Right cardiac atrium (tissue), 5 donors: ENCODE measurements at regions not wholly inside any gene's neighbourhood (a gene's known extent, or its start where the extent isn't known, plus 50 kb on each side); places are given as distances from the start of the nearest gene placed in this dataset.

Source experiments
- ATAC-seq, 2 donors: fragments of 200-7000 bp; cut with Tn5 transposase; one replicate each; pipeline versions ENCODE4 v1.8.0 to v1.9.1; 2020; ENCODE audit warnings: moderate library complexity in 2 of 2, mild to moderate bottlenecking in 1 of 2
- DNase-seq, 3 donors: peaks; one replicate each; pipeline ENCODE4 v3.0.0-alpha.2; 2020
- H3K27ac ChIP-seq: one replicate; pipeline ENCODE4 v1.5.1; 2013; ENCODE audit warnings: mild to moderate bottlenecking, low read length, control low read depth, moderate library complexity
- H3K27me3 ChIP-seq: one replicate; pipeline ENCODE4 v1.6.1; 2013; ENCODE audit not compliant: control insufficient read depth, insufficient read depth
- H3K4me1 ChIP-seq: one replicate; pipeline ENCODE4 v1.6.1; 2013; ENCODE audit warnings: low read length; ENCODE audit not compliant: control insufficient read depth, insufficient read depth
- H3K4me3 ChIP-seq: one replicate; pipeline ENCODE4 v1.5.1; 2013; ENCODE audit warnings: low read length, control low read depth
- H3K9me3 ChIP-seq: one replicate; pipeline ENCODE4 v1.6.1; 2013; ENCODE audit warnings: low read length; ENCODE audit not compliant: control insufficient read depth
- WGBS: extraction: QIAGEN DNeasy Blood & Tissue Kit; methylation state at CpG from one replicate; pipeline ENCODE4 v1.1.7; 2013; 5-methylcytosine and 5-hydroxymethylcytosine counted together
- intact Hi-C, 4 donors: fragments of 100-400 bp; cut with DNase I; formaldehyde crosslinking; loops; one replicate each; pipeline versions ENCODE4 v1.11.0 to v1.14.0; 2022 to 2023
- donor health status: healthy with polysubstance abuse.
- donor health status: DM: no; HTN: yes; CAD: no.
- donor health status: DM: no; HTN: no; CAD: no.
- donor health status: DM: no; HTN: yes; CAD: no; lungs with severe emphysema.
- donor health status: DM: yes; HTN: yes; CAD: no.

- intact Hi-C loops, result no loop called here
- no peak for ATAC-seq
- WGBS, result 65% methylated on average over 8 of the region's 8 CpGs
Measured at GRCh38 chr6:145491126-145491525, 244.2 kb downstream of the EPM2A start.

DNA sequence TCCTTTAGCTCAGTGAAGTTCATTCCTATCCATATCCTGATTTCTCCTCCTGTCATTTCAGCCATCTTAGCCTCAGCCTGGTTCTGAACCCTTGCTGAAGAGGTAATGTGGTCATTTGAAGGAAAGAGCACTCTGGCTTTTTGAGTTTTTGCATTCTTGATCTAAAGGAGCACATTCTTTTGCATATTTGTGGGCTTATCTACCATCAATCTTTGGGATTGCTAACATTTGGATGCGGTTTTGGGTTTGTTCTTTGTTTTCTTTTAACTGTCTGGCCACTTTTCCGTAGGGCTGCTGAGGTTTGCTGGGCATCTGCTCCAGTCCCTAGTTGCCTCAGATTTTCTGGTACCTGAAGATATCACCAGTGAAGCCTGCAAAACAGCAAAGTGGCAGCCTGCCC, 238.3 kb downstream of the EPM2A start:
- DNase-seq (no peak), ATAC-seq (no peak)
- intact Hi-C loops, result no loop called here
- Histone ChIP-seq H3K27me3 (no peaks in the 10 kb centered on the region), H3K4me1 (no peaks in the 10 kb centered on the region), H3K27ac (no peak overlapping the region), H3K9me3 (no peaks in the 10 kb centered on the region), H3K4me3 (no peak overlapping the region)
- 40% methylated on average over 2 of the region's 2 CpGs for WGBS

More at GRCh38 chr6:145491126-145491525, 244.2 kb downstream of the EPM2A start:
- no peaks in the 10 kb centered on the region for H3K9me3 ChIP-seq
- no peaks in the 10 kb centered on the region for H3K4me1 ChIP-seq
- peak in 1 of 3 donors; percentile 23 for DNase-seq
- H3K27me3 ChIP-seq, result no peaks in the 10 kb centered on the region
- H3K27ac ChIP-seq, result no peak overlapping the region
- H3K4me3 ChIP-seq, result no peak overlapping the region

DNA sequence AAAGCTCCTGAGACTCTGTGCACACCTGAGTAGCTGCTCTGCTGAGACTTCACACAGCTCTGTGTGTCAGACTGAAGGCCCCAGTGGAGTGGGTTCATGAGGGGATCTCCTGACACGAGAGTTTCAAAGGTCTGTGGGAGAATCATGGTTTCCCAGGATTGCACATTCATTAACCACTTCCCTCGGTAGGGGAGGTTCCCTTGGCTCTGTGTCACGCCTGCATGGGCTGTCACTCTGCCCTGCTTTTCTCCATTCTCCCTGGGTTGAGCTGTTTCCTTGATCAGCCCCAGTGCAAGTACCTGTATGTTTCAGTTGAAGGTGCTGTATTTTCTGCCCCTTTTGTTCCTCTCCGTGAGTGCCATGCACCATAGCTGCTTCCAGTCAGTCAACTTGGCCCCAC, 236.9 kb downstream of the EPM2A start:
- DNase-seq (no peak), ATAC-seq (no peak)
- 74% methylated on average over 4 of the region's 4 CpGs for WGBS
- H3K4me1 ChIP-seq, result no peaks in the 10 kb centered on the region
- H3K9me3 ChIP-seq, result no peaks in the 10 kb centered on the region
- no peak overlapping the region for H3K4me3 ChIP-seq
- intact Hi-C loops, result no loop called here
- H3K27ac ChIP-seq, result no peak overlapping the region
- H3K27me3 ChIP-seq, result no peaks in the 10 kb centered on the region

DNA sequence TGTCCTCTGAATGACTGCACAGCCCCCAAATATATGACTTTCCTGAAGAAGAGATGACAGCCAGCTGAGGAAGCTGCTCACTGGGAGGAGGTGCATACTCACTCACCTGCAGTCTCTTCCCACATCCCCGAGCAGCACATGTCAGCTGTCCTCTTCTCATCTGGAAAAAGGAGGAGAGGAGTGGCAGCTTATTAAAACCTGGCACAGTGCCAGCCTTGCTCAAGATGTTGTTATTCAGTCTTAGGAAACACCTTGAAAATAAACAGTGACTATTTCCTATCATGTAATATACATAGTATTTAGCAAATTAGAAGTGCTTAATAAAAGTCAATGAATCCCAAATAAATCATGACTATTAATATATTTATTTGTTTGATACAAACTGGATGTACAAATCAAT, 232.9 kb downstream of the EPM2A start:
- WGBS, result 40% methylated on average over 1 of the region's 1 CpG
- H3K4me3 ChIP-seq, result no peak overlapping the region
- H3K9me3 ChIP-seq, result no peaks in the 10 kb centered on the region
- DNase-seq, result no peak
- ATAC-seq, result no peak
- intact Hi-C loops, result no loop called here
- H3K4me1 ChIP-seq, result no peaks in the 10 kb centered on the region
- no peak overlapping the region for H3K27ac ChIP-seq
- H3K27me3 ChIP-seq, result no peaks in the 10 kb centered on the region

GRCh38 chr6:145506136-145506535, 229.2 kb downstream of the EPM2A start:
- Histone ChIP-seq H3K27ac (no peak overlapping the region), H3K27me3 (no peaks in the 10 kb centered on the region), H3K9me3 (no peaks in the 10 kb centered on the region), H3K4me3 (no peak overlapping the region), H3K4me1 (no peaks in the 10 kb centered on the region)
- DNase-seq, result no peak
- 42% methylated on average over 2 of the region's 2 CpGs for WGBS
- no peak for ATAC-seq
- intact Hi-C loops, result no loop called here

GRCh38 chr6:145506565-145506964, 228.8 kb downstream of the EPM2A start:
- ATAC-seq (no peak), DNase-seq (peak in 2 of 3 donors; percentile 41 to 67)
- H3K27me3 ChIP-seq, result no peaks in the 10 kb centered on the region
- 59% methylated on average over 1 of the region's 1 CpG for WGBS
- no peak overlapping the region for H3K4me3 ChIP-seq
- intact Hi-C loops, result no loop called here
- no peaks in the 10 kb centered on the region for H3K9me3 ChIP-seq
- no peak overlapping the region for H3K27ac ChIP-seq
- no peaks in the 10 kb centered on the region for H3K4me1 ChIP-seq

DNA sequence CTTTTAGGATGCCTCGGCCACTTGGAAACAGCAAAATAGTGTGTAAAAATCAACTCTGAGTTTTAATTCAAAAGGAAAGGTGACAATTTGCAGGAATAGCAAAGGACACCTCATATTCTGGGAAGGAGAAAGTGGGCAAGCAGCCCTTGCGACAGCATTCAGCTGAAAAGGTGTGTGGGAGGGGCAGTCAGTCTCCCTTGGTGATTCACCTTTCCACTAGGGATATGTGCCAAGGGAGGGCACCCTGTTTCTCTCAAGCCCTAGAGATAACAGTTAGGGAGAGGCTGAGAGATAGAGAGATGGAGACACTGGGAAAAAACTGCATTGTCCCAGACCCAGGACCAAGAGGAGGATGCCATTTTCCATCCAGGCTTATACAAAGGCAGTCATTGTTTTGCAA, 228.1 kb downstream of the EPM2A start:
- H3K27ac ChIP-seq, result no peak overlapping the region
- H3K4me1 ChIP-seq, result no peaks in the 10 kb centered on the region
- H3K27me3 ChIP-seq, result no peaks in the 10 kb centered on the region
- intact Hi-C loops, result no loop called here
- DNase-seq, result no peak
- H3K4me3 ChIP-seq, result no peak overlapping the region
- H3K9me3 ChIP-seq, result no peaks in the 10 kb centered on the region
- WGBS, result 92% methylated on average over 2 of the region's 2 CpGs
- no peak for ATAC-seq

DNA sequence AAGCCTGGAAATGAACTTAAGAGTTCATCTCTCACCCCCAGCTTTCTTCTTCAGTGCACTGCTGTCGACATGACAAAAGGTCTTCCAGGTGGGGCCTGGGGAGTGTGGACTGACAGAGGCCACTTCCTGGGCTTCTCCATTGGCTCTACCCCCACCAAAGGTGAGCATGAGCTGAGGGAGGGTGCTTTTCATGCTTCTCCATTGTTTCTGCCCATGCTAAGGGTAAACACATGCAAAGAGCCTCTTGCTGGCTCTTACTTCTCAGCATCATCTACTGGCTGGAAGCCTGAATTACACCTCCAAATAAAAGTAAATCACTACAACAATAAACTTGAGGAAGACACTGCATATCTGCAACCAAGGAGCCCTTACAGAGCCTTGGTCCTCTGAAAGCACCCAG, 227.2 kb downstream of the EPM2A start:
- WGBS, result 82% methylated on average over 1 of the region's 1 CpG
- no peak for DNase-seq
- intact Hi-C loops, result no loop called here
- Histone ChIP-seq H3K27ac (no peak overlapping the region), H3K4me3 (no peak overlapping the region), H3K9me3 (no peaks in the 10 kb centered on the region), H3K27me3 (no peaks in the 10 kb centered on the region), H3K4me1 (no peaks in the 10 kb centered on the region)
- ATAC-seq, result no peak

GRCh38 chr6:145517492-145517891, 217.8 kb downstream of the EPM2A start:
- intact Hi-C loops, result no loop called here
- H3K4me1 ChIP-seq, result no peaks in the 10 kb centered on the region
- H3K27ac ChIP-seq, result no peak overlapping the region
- WGBS, result 87% methylated on average over 4 of the region's 4 CpGs
- ATAC-seq, result no peak
- no peaks in the 10 kb centered on the region for H3K27me3 ChIP-seq
- H3K4me3 ChIP-seq, result no peak overlapping the region
- H3K9me3 ChIP-seq, result no peaks in the 10 kb centered on the region
- no peak for DNase-seq

DNA sequence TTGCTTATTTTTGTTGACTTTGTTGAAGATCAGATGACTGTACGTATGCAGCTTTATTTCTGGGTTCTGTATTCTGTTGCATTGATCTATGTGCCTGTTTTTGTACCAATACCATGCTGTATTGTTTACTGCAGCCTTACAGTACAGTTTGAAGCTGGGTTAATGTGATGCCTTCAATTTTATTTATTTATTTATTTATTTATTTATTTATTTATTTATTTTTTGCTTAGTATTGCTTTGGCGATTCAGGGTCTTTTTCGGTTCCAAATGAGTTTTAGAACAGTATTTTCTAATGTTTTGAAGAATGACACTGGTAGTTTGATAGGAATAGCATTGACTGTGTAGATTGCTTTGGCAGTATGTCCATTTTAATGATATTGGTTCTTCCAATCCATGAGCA, 210.3 kb downstream of the EPM2A start:
- no peak overlapping the region for H3K27ac ChIP-seq
- no peaks in the 10 kb centered on the region for H3K27me3 ChIP-seq
- ATAC-seq (no peak), DNase-seq (no peak)
- H3K9me3 ChIP-seq, result no peaks in the 10 kb centered on the region
- WGBS, result 90% methylated on average over 3 of the region's 3 CpGs
- no peak overlapping the region for H3K4me3 ChIP-seq
- H3K4me1 ChIP-seq, result no peaks in the 10 kb centered on the region
- intact Hi-C loops, result no loop called here

- Histone ChIP-seq H3K9me3 (no peaks in the 10 kb centered on the region), H3K4me1 (no peaks in the 10 kb centered on the region), H3K4me3 (no peak overlapping the region), H3K27me3 (no peaks in the 10 kb centered on the region), H3K27ac (no peak overlapping the region)
- DNase-seq, result no peak
- ATAC-seq, result no peak
- intact Hi-C loops, result no loop called here
- 64% methylated on average over 2 of the region's 2 CpGs for WGBS
Measured at GRCh38 chr6:145529582-145529981, 205.7 kb downstream of the EPM2A start.

DNA sequence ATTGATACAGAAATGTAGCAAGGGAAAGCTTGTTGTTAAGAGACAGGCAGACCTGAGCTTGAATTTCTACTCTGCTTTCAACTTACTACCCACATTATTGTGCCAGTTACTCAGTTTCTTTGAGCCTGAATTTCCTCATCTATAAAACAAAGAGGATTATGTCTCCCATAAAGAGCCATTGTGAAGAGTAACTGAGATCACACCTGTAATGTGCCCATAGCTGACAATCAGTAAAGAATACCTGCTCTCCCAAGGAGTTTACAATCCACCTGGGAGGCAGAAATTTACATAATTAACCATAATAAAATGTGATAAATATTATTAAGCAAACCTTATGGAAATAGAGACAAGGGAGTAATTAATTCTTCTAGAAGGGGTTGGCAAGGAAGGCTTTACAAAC, 204.9 kb downstream of the EPM2A start:
- intact Hi-C loops, result no loop called here
- DNase-seq (no peak), ATAC-seq (no peak)
- Histone ChIP-seq H3K4me3 (no peak overlapping the region), H3K27me3 (no peaks in the 10 kb centered on the region), H3K27ac (no peak overlapping the region), H3K9me3 (no peaks in the 10 kb centered on the region), H3K4me1 (no peaks in the 10 kb centered on the region)
